HG03378 (cell line): ENCODE measurements at regions not wholly inside any gene's neighbourhood (a gene's known extent, or its start where the extent isn't known, plus 50 kb on each side); places are given as distances from the start of the nearest gene placed in this dataset.

Experiments used
- ATAC-seq: cut with Tn5 transposase; IDR thresholded peaks from one replicate; pipeline ENCODE4 v1.9.1; 2021; ENCODE audit warnings: mild to moderate bottlenecking, moderate library complexity; ENCODE audit not compliant: unreplicated experiment

GRCh38 chr10:111872591-111872990 is 311.0 kb downstream of the GPAM start:
- ATAC-seq = no peak

- no peak for ATAC-seq
Observed at GRCh38 chr10:111873041-111873440, 310.5 kb downstream of the GPAM start.

- ATAC-seq = no peak
Observed at GRCh38 chr10:111873621-111874135, 309.9 kb downstream of the GPAM start.

- ATAC-seq = no peak
Observed at GRCh38 chr10:111874576-111874975, 309.0 kb downstream of the GPAM start.

- no peak for ATAC-seq
Observed at GRCh38 chr10:111875725-111876124, 307.8 kb downstream of the GPAM start.

- no peak for ATAC-seq
Observed at GRCh38 chr10:111877258-111877657, 306.3 kb downstream of the GPAM start.

- ATAC-seq = no peak
Observed at GRCh38 chr10:111879969-111880368, 303.6 kb downstream of the GPAM start.

- no peak for ATAC-seq
Observed at GRCh38 chr10:111885046-111885445, 298.5 kb downstream of the GPAM start.

- no peak for ATAC-seq
Observed at GRCh38 chr10:111885919-111886318, 297.6 kb downstream of the GPAM start.

- ATAC-seq = no peak
Observed at GRCh38 chr10:111887266-111887665, 296.3 kb downstream of the GPAM start.

GRCh38 chr10:111890046-111890445 is 293.5 kb downstream of the GPAM start:
- no peak for ATAC-seq

- no peak for ATAC-seq
Observed at GRCh38 chr10:111916011-111916410, 267.6 kb downstream of the GPAM start.

GRCh38 chr10:111921821-111922220 is 261.7 kb downstream of the GPAM start:
- no peak for ATAC-seq

GRCh38 chr10:111923032-111923431 is 260.5 kb downstream of the GPAM start:
- ATAC-seq = no peak

GRCh38 chr10:111926286-111926685 is 257.3 kb downstream of the GPAM start:
- ATAC-seq = no peak

- ATAC-seq = no peak
Observed at GRCh38 chr10:111933937-111934336, 249.6 kb downstream of the GPAM start.

- no peak for ATAC-seq
Observed at GRCh38 chr10:111934931-111935330, 248.6 kb downstream of the GPAM start.

GRCh38 chr10:111936143-111936542 is 247.4 kb downstream of the GPAM start:
- ATAC-seq = no peak

- ATAC-seq = no peak
Observed at GRCh38 chr10:111944331-111944730, 239.2 kb downstream of the GPAM start.

GRCh38 chr10:111953949-111954348 is 229.6 kb downstream of the GPAM start:
- ATAC-seq = no peak

GRCh38 chr10:111954386-111954785 is 229.2 kb downstream of the GPAM start:
- ATAC-seq = no peak

- ATAC-seq = no peak
Observed at GRCh38 chr10:111956841-111957240, 226.7 kb downstream of the GPAM start.

- ATAC-seq = no peak
Observed at GRCh38 chr10:111962951-111963350, 220.6 kb downstream of the GPAM start.

GRCh38 chr10:111967116-111967515 is 216.4 kb downstream of the GPAM start:
- ATAC-seq = no peak
